ENCODE measurements at regions not wholly inside any gene's neighbourhood (a gene's known extent, or its start where the extent isn't known, plus 50 kb on each side); places are given as distances from the start of the nearest gene placed in this dataset.

DNA sequence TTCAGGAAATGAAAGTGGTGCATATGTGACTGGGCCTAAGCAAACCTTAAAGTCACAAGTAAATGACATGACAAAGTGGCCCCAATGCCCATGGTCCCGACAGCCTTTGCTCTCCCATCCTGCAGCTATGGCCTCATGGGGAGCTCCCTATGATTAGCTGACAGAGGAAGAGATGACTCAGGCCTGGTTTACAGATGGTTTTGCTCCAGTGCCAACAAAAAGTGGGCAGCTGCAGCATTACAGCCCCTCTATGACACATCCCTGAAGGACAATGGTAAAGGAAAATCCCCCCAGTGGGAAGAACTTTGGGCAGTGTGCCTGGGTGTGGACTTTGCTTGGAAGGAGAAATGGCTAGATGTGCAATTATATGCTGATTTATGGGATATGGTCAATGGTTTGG, 105.1 kb upstream of the ADCY1 start:
- H3K4me1 ChIP-seq (ENCODE audit: control insufficient read depth, insufficient read depth, low read length) = no peaks in the 10 kb centered on the region
- H3K4me2 ChIP-seq (ENCODE audit: control insufficient read depth, insufficient read depth) = no peak overlapping the region
- TF ChIP-seq BACH1 (IDR thresholded peaks at IDR 0.05; ENCODE audit: borderline replicate concordance) = no peak
- no peak for TF ChIP-seq RAD51 (IDR thresholded peaks at IDR 0.05)
- TF ChIP-seq, protein P1, sequence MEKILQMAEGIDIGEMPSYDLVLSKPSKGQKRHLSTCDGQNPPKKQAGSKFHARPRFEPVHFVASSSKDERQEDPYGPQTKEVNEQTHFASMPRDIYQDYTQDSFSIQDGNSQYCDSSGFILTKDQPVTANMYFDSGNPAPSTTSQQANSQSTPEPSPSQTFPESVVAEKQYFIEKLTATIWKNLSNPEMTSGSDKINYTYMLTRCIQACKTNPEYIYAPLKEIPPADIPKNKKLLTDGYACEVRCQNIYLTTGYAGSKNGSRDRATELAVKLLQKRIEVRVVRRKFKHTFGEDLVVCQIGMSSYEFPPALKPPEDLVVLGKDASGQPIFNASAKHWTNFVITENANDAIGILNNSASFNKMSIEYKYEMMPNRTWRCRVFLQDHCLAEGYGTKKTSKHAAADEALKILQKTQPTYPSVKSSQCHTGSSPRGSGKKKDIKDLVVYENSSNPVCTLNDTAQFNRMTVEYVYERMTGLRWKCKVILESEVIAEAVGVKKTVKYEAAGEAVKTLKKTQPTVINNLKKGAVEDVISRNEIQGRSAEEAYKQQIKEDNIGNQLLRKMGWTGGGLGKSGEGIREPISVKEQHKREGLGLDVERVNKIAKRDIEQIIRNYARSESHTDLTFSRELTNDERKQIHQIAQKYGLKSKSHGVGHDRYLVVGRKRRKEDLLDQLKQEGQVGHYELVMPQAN (conservative IDR thresholded peaks at IDR 0.05) = no peak
- TF ChIP-seq BHLHE40 (IDR thresholded peaks at IDR 0.05; ENCODE audit: borderline replicate concordance in 1 of 2, low read depth in 2 of 2, low read length in 1 of 2) = no peak
- SMC1A ChIA-PET (ENCODE audit: uncharacterized antibody, unreplicated experiment) = interaction anchor here (0.9 kb wide), 1 partner anchor 14 kb away, joined by 3 read pairs; no protein-coding TSS in a partner anchor
- no peaks in the 10 kb centered on the region for H3K36me3 ChIP-seq (ENCODE audit: control insufficient read depth in 2 of 2, insufficient read depth in 2 of 2, low read length in 1 of 2)
- H3K27ac ChIP-seq (ENCODE audit: control insufficient read depth, insufficient read depth) = no peak overlapping the region
- RAD21 ChIA-PET (ENCODE audit: unreplicated experiment) = no interaction called here
- FAIRE-seq = no peak
- H2AFZ ChIP-seq (ENCODE audit: control insufficient read depth, low read depth, low read length) = no peak overlapping the region
- WGBS (ENCODE audit: insufficient coverage, insufficient replicate concordance, low lambda C conversion rate, missing lambda C conversion rate) = 0% methylated on average over 1 of the region's 1 CpG
- POLR2A ChIA-PET = no interaction called here
- H3K9me3 ChIP-seq (replicated peaks; ENCODE audit: control insufficient read depth, insufficient read depth, low read length) = no peaks in the 10 kb centered on the region
- no TSS peak for BruUV-seq (replicated peaks)
- in situ Hi-C loops (cut with MboI) (no loop called here), intact Hi-C loops (cut with micrococcal nuclease; ENCODE audit: unreplicated experiment) (no loop called here)
- CTCF ChIA-PET = no interaction called here
- no peaks in the 10 kb centered on the region for H3K79me2 ChIP-seq (ENCODE audit: control insufficient read depth, insufficient read depth, low read length)
- no peaks in the 10 kb centered on the region for H4K20me1 ChIP-seq (ENCODE audit: control insufficient read depth, insufficient read depth)
- ATAC-seq = no peak
- no peak overlapping the region for H3K4me3 ChIP-seq
- no peak for DNase-seq (ENCODE audit: low read depth, low spot score)
- H3K27me3 ChIP-seq (replicated peaks in 1 of 2; ENCODE audit: control insufficient read depth in 2 of 2, insufficient read depth in 2 of 2, low read length in 1 of 2) = no peaks in the 10 kb centered on the region
- H3K9ac ChIP-seq (ENCODE audit: control insufficient read depth, insufficient read depth, low read length) = no peak overlapping the region

DNA sequence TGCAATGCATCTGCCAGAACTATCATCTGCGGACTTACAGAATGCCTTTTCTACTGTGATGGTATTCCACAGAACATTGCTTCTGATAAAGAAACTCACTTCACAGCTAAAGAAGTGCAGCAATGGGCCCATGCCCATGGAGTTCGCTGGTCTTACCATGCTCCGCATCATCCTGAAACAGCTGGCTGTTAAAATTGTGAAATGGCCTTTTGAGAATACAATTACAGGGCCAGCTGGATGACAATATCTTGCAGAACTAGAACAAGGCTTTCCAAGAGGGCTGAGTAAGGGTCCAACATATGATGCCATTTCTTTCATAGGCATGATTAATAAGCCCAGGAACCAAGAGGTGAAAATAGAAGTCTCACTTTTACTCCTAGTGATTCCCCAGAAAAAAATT, 104.1 kb upstream of the ADCY1 start:
- Histone ChIP-seq H3K4me2 (ENCODE audit: control insufficient read depth, insufficient read depth) (no peak overlapping the region), H3K9ac (ENCODE audit: control insufficient read depth, insufficient read depth, low read length) (no peak overlapping the region), H4K20me1 (ENCODE audit: control insufficient read depth, insufficient read depth) (no peaks in the 10 kb centered on the region), H3K27me3 (replicated peaks in 1 of 2; ENCODE audit: control insufficient read depth in 2 of 2, insufficient read depth in 2 of 2, low read length in 1 of 2) (no peaks in the 10 kb centered on the region), H3K9me3 (replicated peaks; ENCODE audit: control insufficient read depth, insufficient read depth, low read length) (no peaks in the 10 kb centered on the region), H3K27ac (ENCODE audit: control insufficient read depth, insufficient read depth) (no peak overlapping the region), H3K79me2 (ENCODE audit: control insufficient read depth, insufficient read depth, low read length) (no peaks in the 10 kb centered on the region), H3K36me3 (ENCODE audit: control insufficient read depth in 2 of 2, insufficient read depth in 2 of 2, low read length in 1 of 2) (no peaks in the 10 kb centered on the region), H3K4me1 (ENCODE audit: control insufficient read depth, insufficient read depth, low read length) (no peaks in the 10 kb centered on the region), H3K4me3 (no peak overlapping the region), H2AFZ (ENCODE audit: control insufficient read depth, low read depth, low read length) (no peak overlapping the region)
- CTCF ChIA-PET = no interaction called here
- no TSS peak for BruUV-seq (replicated peaks)
- SMC1A ChIA-PET (ENCODE audit: uncharacterized antibody, unreplicated experiment) = no interaction called here
- in situ Hi-C loops (cut with MboI) (no loop called here), intact Hi-C loops (cut with micrococcal nuclease; ENCODE audit: unreplicated experiment) (no loop called here)
- RAD21 ChIA-PET (ENCODE audit: unreplicated experiment) = no interaction called here
- WGBS (ENCODE audit: insufficient coverage, insufficient replicate concordance, low lambda C conversion rate, missing lambda C conversion rate) = 65% methylated on average over 3 of the region's 3 CpGs
- POLR2A ChIA-PET = no interaction called here
- FAIRE-seq (no peak), ATAC-seq (no peak), DNase-seq (ENCODE audit: low read depth, low spot score) (no peak)
- TF ChIP-seq TCF3 (IDR thresholded peaks at IDR 0.05; ENCODE audit: borderline replicate concordance, insufficient read depth, low read depth, low read length) (no peak), EED (IDR thresholded peaks at IDR 0.05; ENCODE audit: low read depth) (no peak), MYC (IDR thresholded peaks at IDR 0.05; ENCODE audit: insufficient read depth, insufficient read length, insufficient replicate concordance, low read length, severe bottlenecking) (no peak), PAX5 (IDR thresholded peaks at IDR 0.05; ENCODE audit: borderline replicate concordance, low read depth, low read length) (no peak), HDAC6 (IDR thresholded peaks at IDR 0.05; ENCODE audit: unreplicated experiment) (no peak), ZNF207 (IDR thresholded peaks at IDR 0.05; ENCODE audit: borderline replicate concordance) (no peak), NBN (IDR thresholded peaks at IDR 0.05) (no peak), STAT3 (IDR thresholded peaks at IDR 0.05; ENCODE audit: low read depth, low read length) (no peak), CHD2 (IDR thresholded peaks at IDR 0.05; ENCODE audit: borderline replicate concordance, low read depth, low read length) (no peak), POLR2AphosphoS2 (IDR thresholded peaks at IDR 0.05; ENCODE audit: low read depth, low read length) (no peak), MXI1 (IDR thresholded peaks at IDR 0.05; ENCODE audit: low read depth, low read length) (no peak), BHLHE40 (IDR thresholded peaks at IDR 0.05; ENCODE audit: borderline replicate concordance in 1 of 2, low read depth in 2 of 2, low read length in 1 of 2) (no peak), FOS (IDR thresholded peaks at IDR 0.05; ENCODE audit: borderline replicate concordance, extremely low read depth, insufficient read length) (no peak)
- TF ChIP-seq, protein P2, sequence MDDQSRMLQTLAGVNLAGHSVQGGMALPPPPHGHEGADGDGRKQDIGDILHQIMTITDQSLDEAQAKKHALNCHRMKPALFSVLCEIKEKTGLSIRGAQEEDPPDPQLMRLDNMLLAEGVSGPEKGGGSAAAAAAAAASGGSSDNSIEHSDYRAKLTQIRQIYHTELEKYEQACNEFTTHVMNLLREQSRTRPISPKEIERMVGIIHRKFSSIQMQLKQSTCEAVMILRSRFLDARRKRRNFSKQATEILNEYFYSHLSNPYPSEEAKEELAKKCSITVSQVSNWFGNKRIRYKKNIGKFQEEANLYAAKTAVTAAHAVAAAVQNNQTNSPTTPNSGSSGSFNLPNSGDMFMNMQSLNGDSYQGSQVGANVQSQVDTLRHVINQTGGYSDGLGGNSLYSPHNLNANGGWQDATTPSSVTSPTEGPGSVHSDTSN (IDR thresholded peaks at IDR 0.05; ENCODE audit: insufficient replicate concordance, low read depth, low read length) = no peak

Data from GM12878 (cell line).